Liver (tissue), 8 donors: ENCODE measurements at regions not wholly inside any gene's neighbourhood (a gene's known extent, or its start where the extent isn't known, plus 50 kb on each side); places are given as distances from the start of the nearest gene placed in this dataset.

ENCODE experiments used
- DNase-seq: peaks from one replicate; pipeline ENCODE4 v3.0.0-alpha.2; 2017; ENCODE audit warnings: low spot score
- H3K27ac ChIP-seq, 2 donors: one replicate each; pipeline ENCODE4 v1.7.0; 2013; ENCODE audit warnings: inconsistent platforms in 2 of 2, low read length in 2 of 2, control low read depth in 1 of 2, low read depth in 1 of 2, mild to moderate bottlenecking in 1 of 2
- H3K27me3 ChIP-seq, 4 donors: one replicate each; pipeline versions ENCODE4 v1.6.1 to v1.7.0; 2013; ENCODE audit warnings: low read length in 3 of 4, inconsistent platforms in 1 of 4, mild to moderate bottlenecking in 1 of 4, moderate library complexity in 1 of 4; ENCODE audit not compliant: control insufficient read depth in 4 of 4, insufficient read depth in 4 of 4
- H3K36me3 ChIP-seq, 4 donors: one replicate each; pipeline versions ENCODE4 v1.6.1 to v1.7.0; 2013; ENCODE audit warnings: low read length in 3 of 4, mild to moderate bottlenecking in 3 of 4, low read depth in 1 of 4, moderate library complexity in 1 of 4; ENCODE audit not compliant: control insufficient read depth in 4 of 4, insufficient read depth in 3 of 4
- H3K4me1 ChIP-seq, 4 donors: one replicate each; pipeline versions ENCODE4 v1.6.1 to v1.7.0; 2013; ENCODE audit warnings: low read length in 3 of 4, mild to moderate bottlenecking in 3 of 4, moderate library complexity in 1 of 4; ENCODE audit not compliant: control insufficient read depth in 4 of 4, insufficient read depth in 4 of 4
- H3K4me3 ChIP-seq, 3 donors: one replicate each; pipeline versions ENCODE4 v1.6.1 to v1.7.0; 2013; ENCODE audit warnings: low read length in 3 of 3, control low read depth in 1 of 3, low read depth in 1 of 3, mild to moderate bottlenecking in 1 of 3
- H3K9ac ChIP-seq, 2 donors: one replicate each; pipeline ENCODE4 v1.7.0; 2013; ENCODE audit warnings: low read length in 2 of 2, mild to moderate bottlenecking in 2 of 2, moderate library complexity in 2 of 2, control low read depth in 1 of 2, low read depth in 1 of 2
- H3K9me3 ChIP-seq, 4 donors: one replicate each; pipeline versions ENCODE4 v1.6.1 to v1.7.0; 2013; ENCODE audit warnings: low read length in 3 of 4; ENCODE audit not compliant: control insufficient read depth in 4 of 4
- EGR1 ChIP-seq, 2 donors: IDR thresholded peaks; 2 replicates each; pipeline ENCODE4 v1.6.1; 2016 to 2018; ENCODE audit warnings: antibody characterized with exemption in 2 of 2, low read depth in 2 of 2
- FOXA1 ChIP-seq: IDR thresholded peaks from 2 replicates; pipeline ENCODE4 v1.6.1; 2016; ENCODE audit warnings: antibody characterized with exemption
- FOXA2 ChIP-seq: IDR thresholded peaks from 2 replicates; pipeline ENCODE4 v1.6.1; 2016; ENCODE audit warnings: antibody characterized with exemption
- GABPA ChIP-seq, 2 donors: IDR thresholded peaks in 1 of 2; conservative IDR thresholded peaks in 1 of 2; 2 replicates each; pipeline ENCODE4 v1.6.1; 2016; ENCODE audit warnings: antibody characterized with exemption in 2 of 2, mild to moderate bottlenecking in 1 of 2, moderate library complexity in 1 of 2
- HNF4A ChIP-seq, 2 donors: conservative IDR thresholded peaks; 2 replicates each; pipeline ENCODE4 v1.6.1; 2016; ENCODE audit warnings: antibody characterized with exemption in 2 of 2, mild to moderate bottlenecking in 2 of 2
- HNF4G ChIP-seq: IDR thresholded peaks from 2 replicates; pipeline ENCODE4 v1.6.1; 2016; ENCODE audit warnings: antibody characterized with exemption
- JUND ChIP-seq, 2 donors: IDR thresholded peaks; 2 replicates each; pipeline ENCODE4 v1.6.1; 2016; ENCODE audit warnings: antibody characterized with exemption in 2 of 2
- MAX ChIP-seq: IDR thresholded peaks from 2 replicates; pipeline ENCODE4 v1.6.1; 2016; ENCODE audit warnings: antibody characterized with exemption
- RAD21 ChIP-seq, 2 donors: IDR thresholded peaks; 2 replicates each; pipeline ENCODE4 v1.6.1; 2016; ENCODE audit warnings: antibody characterized with exemption in 2 of 2, mild to moderate bottlenecking in 2 of 2
- REST ChIP-seq: IDR thresholded peaks from 2 replicates; pipeline ENCODE4 v1.6.1; 2016; ENCODE audit warnings: antibody characterized with exemption, mild to moderate bottlenecking
- RXRA ChIP-seq, 2 donors: IDR thresholded peaks; 2 replicates each; pipeline ENCODE4 v1.6.1; 2017 to 2018; ENCODE audit warnings: antibody characterized with exemption in 2 of 2, mild to moderate bottlenecking in 1 of 2
- SP1 ChIP-seq: IDR thresholded peaks from 2 replicates; pipeline ENCODE4 v1.6.1; 2018; ENCODE audit warnings: antibody characterized with exemption, mild to moderate bottlenecking
- TAF1 ChIP-seq: conservative IDR thresholded peaks from 2 replicates; pipeline ENCODE4 v1.6.1; 2016; ENCODE audit warnings: antibody characterized with exemption, mild to moderate bottlenecking
- YY1 ChIP-seq: IDR thresholded peaks from 2 replicates; pipeline ENCODE4 v1.6.1; 2016; ENCODE audit warnings: antibody characterized with exemption, mild to moderate bottlenecking
- WGBS: extraction: QIAGEN DNeasy Blood & Tissue Kit; methylation state at CpG from one replicate; pipeline ENCODE4 v1.1.7; 2013; 5-methylcytosine and 5-hydroxymethylcytosine counted together
- TF ChIP-seq, protein P1 (sequence below): fragments of 150-350 bp; IDR thresholded peaks from 2 replicates; pipeline ENCODE4 v1.5.1; 2017; ENCODE audit warnings: improper control_type of control experiment, low read depth, low read length; ENCODE audit not compliant: missing input control
- TF ChIP-seq, protein P2 (sequence below): IDR thresholded peaks from 2 replicates; pipeline ENCODE4 v1.6.1; 2016; ENCODE audit warnings: antibody characterized with exemption
- TF ChIP-seq, protein P3 (sequence below): IDR thresholded peaks from 2 replicates; pipeline ENCODE4 v1.6.1; 2016; ENCODE audit warnings: antibody characterized with exemption
- donor health status: healthy.
- donor health status: healthy.
- donor health status: healthy.
- donor health status: healthy.
- donor health status: healthy.

DNA sequence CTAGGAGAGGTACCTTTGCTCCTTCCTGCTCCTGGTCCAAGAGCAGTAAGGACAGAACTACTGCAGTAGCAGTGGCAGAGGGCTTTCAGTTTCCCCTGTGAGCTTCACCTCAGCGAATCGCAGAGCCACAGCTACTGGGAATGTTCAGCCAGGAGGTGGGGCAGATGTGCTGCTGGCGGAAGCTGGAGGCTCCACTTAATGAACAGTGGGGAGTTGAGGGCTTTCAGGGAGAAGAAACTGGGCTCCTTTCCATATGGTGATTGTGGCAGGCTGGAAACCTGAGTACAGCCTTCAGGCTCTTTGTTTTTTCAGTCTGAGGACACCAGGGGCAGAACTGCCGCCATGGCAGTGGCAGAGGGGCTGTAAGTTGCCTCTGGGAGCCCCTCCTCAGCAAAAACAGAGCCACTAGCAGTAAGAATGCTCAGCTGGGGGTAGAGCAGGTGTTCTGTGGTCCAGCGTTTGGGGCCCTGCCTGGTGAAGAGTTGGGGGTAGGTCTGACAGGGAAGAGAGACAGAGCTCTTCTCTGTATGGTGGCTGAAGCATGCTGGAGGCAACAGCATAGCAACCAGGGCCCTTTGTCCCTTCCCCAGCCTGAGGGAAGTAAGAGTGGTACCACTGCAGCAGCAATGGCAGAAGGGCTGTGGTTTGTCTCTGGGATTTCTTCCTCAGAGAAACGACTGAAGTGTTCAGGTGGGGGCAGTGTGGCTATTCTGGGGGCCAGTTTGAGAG, 106.0 kb upstream of the GRXCR1 start:
- no peak overlapping the region for H3K4me3 ChIP-seq
- H3K27me3 ChIP-seq, result peaks cover 0 to 8% (median 2%) of the 10 kb centered on the region in 4 donors
- no peaks in the 10 kb centered on the region for H3K36me3 ChIP-seq
- no peak overlapping the region for H3K9ac ChIP-seq
- WGBS, result 62% methylated on average over 6 of the region's 6 CpGs
- peaks cover 0 to 1% (median 0%) of the 10 kb centered on the region in 4 donors for H3K9me3 ChIP-seq
- no peak overlapping the region for H3K27ac ChIP-seq
- TF ChIP-seq, protein P1, sequence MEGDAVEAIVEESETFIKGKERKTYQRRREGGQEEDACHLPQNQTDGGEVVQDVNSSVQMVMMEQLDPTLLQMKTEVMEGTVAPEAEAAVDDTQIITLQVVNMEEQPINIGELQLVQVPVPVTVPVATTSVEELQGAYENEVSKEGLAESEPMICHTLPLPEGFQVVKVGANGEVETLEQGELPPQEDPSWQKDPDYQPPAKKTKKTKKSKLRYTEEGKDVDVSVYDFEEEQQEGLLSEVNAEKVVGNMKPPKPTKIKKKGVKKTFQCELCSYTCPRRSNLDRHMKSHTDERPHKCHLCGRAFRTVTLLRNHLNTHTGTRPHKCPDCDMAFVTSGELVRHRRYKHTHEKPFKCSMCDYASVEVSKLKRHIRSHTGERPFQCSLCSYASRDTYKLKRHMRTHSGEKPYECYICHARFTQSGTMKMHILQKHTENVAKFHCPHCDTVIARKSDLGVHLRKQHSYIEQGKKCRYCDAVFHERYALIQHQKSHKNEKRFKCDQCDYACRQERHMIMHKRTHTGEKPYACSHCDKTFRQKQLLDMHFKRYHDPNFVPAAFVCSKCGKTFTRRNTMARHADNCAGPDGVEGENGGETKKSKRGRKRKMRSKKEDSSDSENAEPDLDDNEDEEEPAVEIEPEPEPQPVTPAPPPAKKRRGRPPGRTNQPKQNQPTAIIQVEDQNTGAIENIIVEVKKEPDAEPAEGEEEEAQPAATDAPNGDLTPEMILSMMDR, result no peak
- TF ChIP-seq YY1 (no peak), JUND (IDR thresholded peaks at IDR 0.05) (no peak), TAF1 (no peak), HNF4A (conservative IDR thresholded peaks at IDR 0.05) (no peak), REST (no peak), RAD21 (IDR thresholded peaks at IDR 0.05) (no peak), SP1 (no peak), HNF4G (no peak), FOXA2 (no peak), RXRA (IDR thresholded peaks at IDR 0.05) (no peak), GABPA (IDR thresholded peaks at IDR 0.05 in 1 of 2, conservative IDR thresholded peaks at IDR 0.05 in 1 of 2) (no peak), EGR1 (IDR thresholded peaks at IDR 0.05; ENCODE audit: low read depth in 2 of 2) (no peak)
- TF ChIP-seq, protein P2, sequence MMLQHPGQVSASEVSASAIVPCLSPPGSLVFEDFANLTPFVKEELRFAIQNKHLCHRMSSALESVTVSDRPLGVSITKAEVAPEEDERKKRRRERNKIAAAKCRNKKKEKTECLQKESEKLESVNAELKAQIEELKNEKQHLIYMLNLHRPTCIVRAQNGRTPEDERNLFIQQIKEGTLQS, result no peak
- TF ChIP-seq, protein P3, sequence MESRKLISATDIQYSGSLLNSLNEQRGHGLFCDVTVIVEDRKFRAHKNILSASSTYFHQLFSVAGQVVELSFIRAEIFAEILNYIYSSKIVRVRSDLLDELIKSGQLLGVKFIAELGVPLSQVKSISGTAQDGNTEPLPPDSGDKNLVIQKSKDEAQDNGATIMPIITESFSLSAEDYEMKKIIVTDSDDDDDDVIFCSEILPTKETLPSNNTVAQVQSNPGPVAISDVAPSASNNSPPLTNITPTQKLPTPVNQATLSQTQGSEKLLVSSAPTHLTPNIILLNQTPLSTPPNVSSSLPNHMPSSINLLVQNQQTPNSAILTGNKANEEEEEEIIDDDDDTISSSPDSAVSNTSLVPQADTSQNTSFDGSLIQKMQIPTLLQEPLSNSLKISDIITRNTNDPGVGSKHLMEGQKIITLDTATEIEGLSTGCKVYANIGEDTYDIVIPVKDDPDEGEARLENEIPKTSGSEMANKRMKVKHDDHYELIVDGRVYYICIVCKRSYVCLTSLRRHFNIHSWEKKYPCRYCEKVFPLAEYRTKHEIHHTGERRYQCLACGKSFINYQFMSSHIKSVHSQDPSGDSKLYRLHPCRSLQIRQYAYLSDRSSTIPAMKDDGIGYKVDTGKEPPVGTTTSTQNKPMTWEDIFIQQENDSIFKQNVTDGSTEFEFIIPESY, result no peak
- DNase-seq, result no peak
- H3K4me1 ChIP-seq, result no peaks in the 10 kb centered on the region

DNA sequence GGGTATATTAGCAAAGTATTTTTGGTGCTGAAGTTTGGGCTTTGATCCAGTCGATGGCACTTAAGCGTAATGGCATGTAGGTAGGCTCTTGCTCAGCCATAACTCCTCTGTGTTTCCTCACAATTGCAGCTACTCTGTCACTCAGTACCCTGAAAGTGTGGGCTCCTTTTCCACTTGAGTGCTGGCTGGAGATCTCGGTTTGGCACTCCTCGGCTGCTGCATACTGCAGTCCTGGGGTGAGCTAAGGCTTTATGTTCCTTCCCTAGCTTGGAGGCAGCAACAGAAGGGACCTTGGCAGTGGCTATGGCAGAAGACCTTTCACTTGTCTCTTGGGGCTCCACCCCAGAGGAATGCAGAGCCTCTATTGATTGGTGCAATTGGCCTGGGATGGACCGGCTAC, 106.7 kb upstream of the GRXCR1 start:
- Histone ChIP-seq H3K4me3 (no peak overlapping the region), H3K36me3 (no peaks in the 10 kb centered on the region), H3K27ac (no peak overlapping the region), H3K9me3 (peaks cover 0 to 1% (median 0%) of the 10 kb centered on the region in 4 donors), H3K9ac (no peak overlapping the region), H3K4me1 (no peaks in the 10 kb centered on the region), H3K27me3 (peaks cover 0 to 8% (median 2%) of the 10 kb centered on the region in 4 donors)
- WGBS, result 82% methylated on average over 5 of the region's 5 CpGs
- no peak for DNase-seq
- TF ChIP-seq RXRA (IDR thresholded peaks at IDR 0.05), result no peak
- no peak for TF ChIP-seq EGR1 (IDR thresholded peaks at IDR 0.05; ENCODE audit: low read depth in 2 of 2)
- TF ChIP-seq, protein P2, result no peak
- no peak for TF ChIP-seq SP1
- no peak for TF ChIP-seq JUND (IDR thresholded peaks at IDR 0.05)
- no peak for TF ChIP-seq MAX
- TF ChIP-seq, protein P3, result no peak
- TF ChIP-seq RAD21 (IDR thresholded peaks at IDR 0.05), result no peak
- TF ChIP-seq FOXA2, result no peak
- TF ChIP-seq GABPA (IDR thresholded peaks at IDR 0.05 in 1 of 2, conservative IDR thresholded peaks at IDR 0.05 in 1 of 2), result no peak
- no peak for TF ChIP-seq HNF4G
- TF ChIP-seq, protein P1, result no peak
- TF ChIP-seq FOXA1, result no peak
- no peak for TF ChIP-seq HNF4A (conservative IDR thresholded peaks at IDR 0.05)
